Ovary (tissue), 7 donors: ENCODE measurements at regions not wholly inside any gene's neighbourhood (a gene's known extent, or its start where the extent isn't known, plus 50 kb on each side); places are given as distances from the start of the nearest gene placed in this dataset.

Source experiments
- DNase-seq, 5 donors: peaks; one replicate each; pipeline ENCODE4 v3.0.0-alpha.2; 2019 to 2020
- H3K27ac ChIP-seq, 2 donors: fragments of 200-600 bp; one replicate each; pipeline versions ENCODE4 v1.5.1 to v1.8.0; 2019 to 2022
- H3K27me3 ChIP-seq: fragments of 200-600 bp; one replicate; pipeline ENCODE4 v1.8.0; 2022
- H3K36me3 ChIP-seq: fragments of 200-600 bp; sonication (generic); one replicate; pipeline ENCODE4 v1.5.1; 2019
- H3K4me1 ChIP-seq: one replicate; pipeline ENCODE4 v1.8.1; 2013; ENCODE audit warnings: mild to moderate bottlenecking, moderate library complexity; ENCODE audit not compliant: insufficient read depth
- H3K4me3 ChIP-seq: fragments of 200-600 bp; sonication (generic); one replicate; pipeline ENCODE4 v1.5.1; 2017
- H3K9me3 ChIP-seq, 2 donors: fragments of 200-600 bp in 1 of 2; sonication (generic) in 1 of 2; one replicate each; pipeline versions ENCODE4 v1.5.1 to v1.8.1; 2013 to 2019; ENCODE audit warnings: mild to moderate bottlenecking in 1 of 2, moderate library complexity in 1 of 2
- CTCF ChIP-seq, 3 donors: fragments of 450-650 bp in 2 of 3; fragments of 200-600 bp in 1 of 3; IDR thresholded peaks; one replicate each; pipeline versions ENCODE4 v1.5.1 to v1.8.0; 2016 to 2022; ENCODE audit warnings: antibody characterized with exemption in 3 of 3, mild to moderate bottlenecking in 1 of 3
- EP300 ChIP-seq: sonication (generic); formaldehyde crosslinking; IDR thresholded peaks from one replicate; pipeline ENCODE4 v1.6.1; 2017; ENCODE audit warnings: antibody characterized with exemption
- POLR2A ChIP-seq: fragments of 450-650 bp; IDR thresholded peaks from one replicate; pipeline ENCODE4 v1.6.1; 2017; ENCODE audit warnings: antibody characterized with exemption, mild to moderate bottlenecking, moderate library complexity
- WGBS, 3 donors: extraction: QIAGEN DNeasy Blood & Tissue Kit in 1 of 3; methylation state at CpG; one replicate each; pipeline versions ENCODE4 v1.1.5 to v1.1.7; 2013 to 2017; 5-methylcytosine and 5-hydroxymethylcytosine counted together
- intact Hi-C, 4 donors: fragments of 100-400 bp; cut with DNase I; formaldehyde crosslinking; loops; one replicate each; pipeline versions ENCODE4 v1.11.0 to v1.15.1; 2022 to 2023
- donor health status: DM: no; HTN: no; CAD: no; lungs with moderate emphysema.
- donor health status: DM: no; HTN: no; CAD: no.
- donor health status: Bipolar disorder and iron deficiency.
- donor health status: DM: no; HTN: no; CAD: no.
- donor health status: DM: yes; HTN: yes; CAD: no.

- H3K4me3 ChIP-seq, result no peak overlapping the region
- H3K9me3 ChIP-seq, result no peaks in the 10 kb centered on the region
- no peak for DNase-seq
- TF ChIP-seq CTCF (IDR thresholded peaks at IDR 0.05) (no peak), EP300 (no peak), POLR2A (no peak)
- H3K27ac ChIP-seq, result no peak overlapping the region
- WGBS, 3 donors, result 48 to 65% (median 62%) methylated on average over 3 of the region's 3 CpGs
- intact Hi-C loops, result no loop called here
- no peaks in the 10 kb centered on the region for H3K4me1 ChIP-seq
- no peaks in the 10 kb centered on the region for H3K36me3 ChIP-seq
- H3K27me3 ChIP-seq, result no peaks in the 10 kb centered on the region
Measured at GRCh38 chr20:7410150-7410549, 530.1 kb downstream of the HAO1 start.

GRCh38 chr20:7411075-7411474 lies 529.2 kb downstream of the HAO1 start:
- intact Hi-C loops, result no loop called here
- H3K4me3 ChIP-seq, result no peak overlapping the region
- H3K27ac ChIP-seq, result no peak overlapping the region
- 60 to 66% (median 61%) methylated on average over 5 of the region's 5 CpGs for WGBS, 3 donors
- no peaks in the 10 kb centered on the region for H3K36me3 ChIP-seq
- no peak for TF ChIP-seq EP300
- no peak for TF ChIP-seq CTCF (IDR thresholded peaks at IDR 0.05)
- TF ChIP-seq POLR2A, result no peak
- DNase-seq, result no peak
- H3K27me3 ChIP-seq, result no peaks in the 10 kb centered on the region
- no peaks in the 10 kb centered on the region for H3K4me1 ChIP-seq
- H3K9me3 ChIP-seq, result no peaks in the 10 kb centered on the region

DNA sequence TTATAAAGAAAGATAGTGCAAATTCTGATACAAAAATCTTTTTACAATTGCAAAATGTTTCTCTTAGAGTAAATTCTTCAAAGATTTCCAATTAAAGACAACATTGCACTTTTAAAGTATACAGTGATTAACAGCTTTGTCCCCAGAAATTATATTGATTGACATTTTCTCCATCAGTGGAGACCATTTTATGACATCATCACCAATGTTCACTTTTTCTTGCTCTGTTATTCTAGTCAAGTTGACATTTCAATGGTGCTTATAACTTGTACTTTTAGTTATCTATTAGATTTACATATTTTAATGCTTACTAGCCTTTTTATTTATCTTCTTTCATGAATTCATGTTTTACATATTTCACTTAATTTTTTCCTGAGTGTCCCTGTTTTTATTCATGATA lies 524.8 kb downstream of the HAO1 start:
- no peak for DNase-seq
- H3K27me3 ChIP-seq, result no peaks in the 10 kb centered on the region
- H3K9me3 ChIP-seq, result no peaks in the 10 kb centered on the region
- TF ChIP-seq EP300 (no peak), CTCF (IDR thresholded peaks at IDR 0.05) (no peak), POLR2A (no peak)
- H3K27ac ChIP-seq, result no peak overlapping the region
- H3K4me3 ChIP-seq, result no peak overlapping the region
- intact Hi-C loops, result no loop called here
- no peaks in the 10 kb centered on the region for H3K36me3 ChIP-seq
- H3K4me1 ChIP-seq, result no peaks in the 10 kb centered on the region

- no peaks in the 10 kb centered on the region for H3K4me1 ChIP-seq
- H3K27me3 ChIP-seq, result no peaks in the 10 kb centered on the region
- no peaks in the 10 kb centered on the region for H3K9me3 ChIP-seq
- TF ChIP-seq CTCF (IDR thresholded peaks at IDR 0.05) (no peak), EP300 (no peak), POLR2A (no peak)
- H3K27ac ChIP-seq, result no peak overlapping the region
- no peaks in the 10 kb centered on the region for H3K36me3 ChIP-seq
- no peak overlapping the region for H3K4me3 ChIP-seq
- intact Hi-C loops, result no loop called here
- DNase-seq, result no peak
Measured at GRCh38 chr20:7416382-7416781, 523.9 kb downstream of the HAO1 start.

- Histone ChIP-seq H3K36me3 (no peaks in the 10 kb centered on the region), H3K27me3 (no peaks in the 10 kb centered on the region), H3K9me3 (no peaks in the 10 kb centered on the region), H3K4me1 (no peaks in the 10 kb centered on the region), H3K27ac (no peak overlapping the region), H3K4me3 (no peak overlapping the region)
- no peak for DNase-seq
- no peak for TF ChIP-seq EP300
- TF ChIP-seq POLR2A, result no peak
- TF ChIP-seq CTCF (IDR thresholded peaks at IDR 0.05), result no peak
- intact Hi-C loops, result no loop called here
Measured at GRCh38 chr20:7420345-7420744, 519.9 kb downstream of the HAO1 start.
